ENCODE measurements at regions not wholly inside any gene's neighbourhood (a gene's known extent, or its start where the extent isn't known, plus 50 kb on each side); places are given as distances from the start of the nearest gene placed in this dataset.

- no peaks in the 10 kb centered on the region for H3K36me3 ChIP-seq (ENCODE audit: insufficient read depth, low read length)
- no peaks in the 10 kb centered on the region for H3K79me2 ChIP-seq (ENCODE audit: insufficient read depth, low read length)
- no peak overlapping the region for H2AFZ ChIP-seq (ENCODE audit: low read depth, low read length)
- DNase-seq (no peak), ATAC-seq (ENCODE audit: insufficient read depth, low read depth) (no peak)
- no peak overlapping the region for H3K4me3 ChIP-seq (ENCODE audit: low read depth in 1 of 2, low read length in 2 of 2)
- no peak overlapping the region for H3K9ac ChIP-seq (ENCODE audit: low read depth, low read length)
- no peak overlapping the region for H3K4me2 ChIP-seq (ENCODE audit: insufficient read depth, low read length)
- H3K27ac ChIP-seq (ENCODE audit: low read length), result no peak overlapping the region
- TF ChIP-seq EZH2 (IDR thresholded peaks at IDR 0.05; ENCODE audit: borderline replicate concordance, low read depth, low read length, severe bottlenecking), result no peak
- TF ChIP-seq, protein P1, sequence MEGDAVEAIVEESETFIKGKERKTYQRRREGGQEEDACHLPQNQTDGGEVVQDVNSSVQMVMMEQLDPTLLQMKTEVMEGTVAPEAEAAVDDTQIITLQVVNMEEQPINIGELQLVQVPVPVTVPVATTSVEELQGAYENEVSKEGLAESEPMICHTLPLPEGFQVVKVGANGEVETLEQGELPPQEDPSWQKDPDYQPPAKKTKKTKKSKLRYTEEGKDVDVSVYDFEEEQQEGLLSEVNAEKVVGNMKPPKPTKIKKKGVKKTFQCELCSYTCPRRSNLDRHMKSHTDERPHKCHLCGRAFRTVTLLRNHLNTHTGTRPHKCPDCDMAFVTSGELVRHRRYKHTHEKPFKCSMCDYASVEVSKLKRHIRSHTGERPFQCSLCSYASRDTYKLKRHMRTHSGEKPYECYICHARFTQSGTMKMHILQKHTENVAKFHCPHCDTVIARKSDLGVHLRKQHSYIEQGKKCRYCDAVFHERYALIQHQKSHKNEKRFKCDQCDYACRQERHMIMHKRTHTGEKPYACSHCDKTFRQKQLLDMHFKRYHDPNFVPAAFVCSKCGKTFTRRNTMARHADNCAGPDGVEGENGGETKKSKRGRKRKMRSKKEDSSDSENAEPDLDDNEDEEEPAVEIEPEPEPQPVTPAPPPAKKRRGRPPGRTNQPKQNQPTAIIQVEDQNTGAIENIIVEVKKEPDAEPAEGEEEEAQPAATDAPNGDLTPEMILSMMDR (IDR thresholded peaks at IDR 0.05; ENCODE audit: borderline replicate concordance, extremely low read depth, low read length, poor library complexity, severe bottlenecking), result no peak
- H3K4me1 ChIP-seq (ENCODE audit: insufficient read depth, low read length), result no peaks in the 10 kb centered on the region
- no peaks in the 10 kb centered on the region for H4K20me1 ChIP-seq (ENCODE audit: insufficient read depth, low read length)
- no peaks in the 10 kb centered on the region for H3K9me3 ChIP-seq (ENCODE audit: insufficient read depth, low read length, severe bottlenecking)
- peaks cover 5% of the 10 kb centered on the region for H3K27me3 ChIP-seq (ENCODE audit: insufficient read depth, low read length, poor library complexity)
These were observed 90.5 kb upstream of the THBS2 start for GRCh38 chr6:169343886-169344749.

DNA sequence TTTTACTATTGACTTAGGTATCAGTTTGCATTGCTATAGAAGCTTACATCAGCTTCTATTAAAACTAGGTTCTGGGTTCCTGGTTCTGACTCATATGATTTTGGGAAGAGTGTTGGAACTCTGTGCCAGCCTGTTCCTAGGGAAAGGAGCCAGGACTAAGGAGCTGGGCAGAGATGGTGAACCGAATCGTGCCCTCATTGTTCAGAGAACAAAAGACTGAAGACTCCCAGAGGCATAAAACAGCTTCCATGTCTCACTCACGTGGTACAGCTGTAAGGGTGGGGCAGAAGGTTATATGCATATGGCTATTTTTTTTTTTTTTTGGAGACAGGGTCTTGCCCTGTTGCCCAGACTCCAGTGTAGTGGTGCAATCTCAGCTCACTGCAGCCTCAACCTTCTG is 89.1 kb upstream of the THBS2 start:
- Histone ChIP-seq H3K27me3 (ENCODE audit: insufficient read depth, low read length, poor library complexity) (peaks cover 5% of the 10 kb centered on the region), H2AFZ (ENCODE audit: low read depth, low read length) (no peak overlapping the region), H3K9me3 (ENCODE audit: insufficient read depth, low read length, severe bottlenecking) (no peaks in the 10 kb centered on the region), H3K27ac (ENCODE audit: low read length) (no peak overlapping the region), H3K4me1 (ENCODE audit: insufficient read depth, low read length) (no peaks in the 10 kb centered on the region), H4K20me1 (ENCODE audit: insufficient read depth, low read length) (no peaks in the 10 kb centered on the region), H3K9ac (ENCODE audit: low read depth, low read length) (no peak overlapping the region), H3K36me3 (ENCODE audit: insufficient read depth, low read length) (no peaks in the 10 kb centered on the region), H3K4me3 (ENCODE audit: low read depth in 1 of 2, low read length in 2 of 2) (no peak overlapping the region), H3K79me2 (ENCODE audit: insufficient read depth, low read length) (no peaks in the 10 kb centered on the region), H3K4me2 (ENCODE audit: insufficient read depth, low read length) (no peak overlapping the region)
- TF ChIP-seq EZH2 (IDR thresholded peaks at IDR 0.05; ENCODE audit: borderline replicate concordance, low read depth, low read length, severe bottlenecking), result no peak
- TF ChIP-seq, protein P1 (IDR thresholded peaks at IDR 0.05; ENCODE audit: borderline replicate concordance, extremely low read depth, low read length, poor library complexity, severe bottlenecking), result no peak
- no peak for ATAC-seq (ENCODE audit: insufficient read depth, low read depth)
- DNase-seq, result no peak

DNA sequence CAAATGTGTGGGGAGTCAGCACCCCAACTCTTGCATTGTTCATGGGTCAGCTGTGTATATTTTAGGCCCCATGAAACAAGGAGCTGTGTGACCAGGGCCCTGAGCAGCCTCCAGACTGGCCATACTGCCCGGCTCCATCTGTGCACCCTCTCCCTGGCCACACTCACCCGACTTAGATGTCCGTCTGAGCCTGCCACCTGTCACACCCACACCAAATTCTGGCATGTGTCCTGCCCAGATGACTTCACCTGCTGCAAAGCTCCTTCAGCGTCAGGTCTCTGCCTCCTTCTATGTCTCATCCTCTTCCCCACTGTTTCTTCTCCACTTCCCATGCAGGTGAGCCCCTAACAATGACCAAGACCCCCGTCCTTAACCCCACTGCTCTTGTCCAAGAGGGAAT is 88.1 kb upstream of the THBS2 start:
- Histone ChIP-seq H3K9ac (ENCODE audit: low read depth, low read length) (no peak overlapping the region), H4K20me1 (ENCODE audit: insufficient read depth, low read length) (no peaks in the 10 kb centered on the region), H3K27ac (ENCODE audit: low read length) (no peak overlapping the region), H3K4me2 (ENCODE audit: insufficient read depth, low read length) (no peak overlapping the region), H3K9me3 (ENCODE audit: insufficient read depth, low read length, severe bottlenecking) (no peaks in the 10 kb centered on the region), H3K79me2 (ENCODE audit: insufficient read depth, low read length) (no peaks in the 10 kb centered on the region), H2AFZ (ENCODE audit: low read depth, low read length) (no peak overlapping the region), H3K4me3 (ENCODE audit: low read depth in 1 of 2, low read length in 2 of 2) (no peak overlapping the region), H3K27me3 (ENCODE audit: insufficient read depth, low read length, poor library complexity) (peaks cover 5% of the 10 kb centered on the region), H3K36me3 (ENCODE audit: insufficient read depth, low read length) (no peaks in the 10 kb centered on the region), H3K4me1 (ENCODE audit: insufficient read depth, low read length) (no peaks in the 10 kb centered on the region)
- no peak for DNase-seq
- TF ChIP-seq EZH2 (IDR thresholded peaks at IDR 0.05; ENCODE audit: borderline replicate concordance, low read depth, low read length, severe bottlenecking), result no peak
- TF ChIP-seq, protein P1 (IDR thresholded peaks at IDR 0.05; ENCODE audit: borderline replicate concordance, extremely low read depth, low read length, poor library complexity, severe bottlenecking), result no peak
- no peak for ATAC-seq (ENCODE audit: insufficient read depth, low read depth)
